ENCODE measurements at regions not wholly inside any gene's neighbourhood (a gene's known extent, or its start where the extent isn't known, plus 50 kb on each side); places are given as distances from the start of the nearest gene placed in this dataset.
A peak's percentile ranks its signal among the peaks of the same experiment; 100 is the strongest.

DNA sequence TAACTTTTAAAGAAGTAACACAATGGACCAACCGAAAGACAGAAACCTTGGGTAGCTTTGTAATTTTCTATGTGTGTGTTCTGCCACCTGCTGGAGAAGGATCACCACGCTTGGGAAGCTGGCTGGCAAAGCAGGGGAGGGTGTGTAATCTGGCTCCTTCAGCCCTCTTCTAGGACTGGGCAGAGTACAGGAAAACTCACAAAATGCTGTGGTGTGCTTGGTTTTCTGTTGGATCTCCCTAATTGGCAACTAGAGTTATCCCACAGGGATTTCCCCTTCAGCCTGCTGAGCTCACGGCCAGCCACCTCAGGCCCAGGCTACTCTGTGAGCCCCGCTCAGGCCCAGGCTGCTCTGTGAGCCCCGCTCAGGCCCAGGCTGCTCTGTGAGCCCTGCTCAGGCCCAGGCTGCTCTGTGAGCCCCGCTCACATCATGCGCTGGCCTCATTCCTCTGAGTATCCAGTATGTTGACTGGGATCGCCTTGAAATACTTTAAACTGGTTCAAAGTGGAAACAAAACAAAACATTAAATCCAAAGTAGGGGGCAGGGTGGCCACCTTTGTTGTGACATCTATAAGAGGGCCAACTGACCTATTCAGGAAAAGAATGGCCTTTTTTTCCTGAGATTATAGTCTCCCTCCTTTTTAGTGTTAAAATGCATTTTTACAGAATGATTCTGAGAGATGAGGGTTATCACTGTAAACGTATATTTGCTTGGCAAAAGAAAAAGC lies 52.0 kb upstream of the RNU6-8 start:
- Mint-ChIP-seq H3K4me3 (no peak overlapping the region), H3K36me3 (no peaks in the 10 kb centered on the region), H3K9me3 (no peaks in the 10 kb centered on the region), H3K27ac (no peak overlapping the region), H3K4me1 (peaks cover 10% of the 10 kb centered on the region)
- DNase-seq (ENCODE audit: low spot score in 2 of 2): peak in 1 of 2 donors; percentile 60
- peak; percentile 67 for ATAC-seq

DNA sequence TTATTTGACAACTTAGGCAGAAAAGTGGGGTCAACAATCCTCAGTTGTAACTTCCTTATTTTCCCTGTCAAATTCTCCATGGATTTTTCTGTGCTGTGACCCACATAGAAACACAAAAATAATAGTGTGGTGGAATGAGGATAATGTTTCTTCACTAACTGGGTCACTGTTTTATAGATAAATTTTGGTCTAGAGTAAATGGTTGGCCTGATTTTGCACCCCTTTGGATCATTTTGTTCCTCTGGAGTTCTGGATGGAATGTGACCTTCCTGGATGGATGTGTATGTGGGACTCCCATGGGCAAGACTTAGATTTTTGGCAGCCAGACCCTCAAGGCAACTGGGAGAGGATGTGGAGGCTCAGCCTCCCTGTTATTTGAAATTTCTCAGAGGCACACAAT lies 52.7 kb upstream of the RNU6-8 start:
- no peak overlapping the region for H3K4me3 Mint-ChIP-seq
- no peaks in the 10 kb centered on the region for H3K36me3 Mint-ChIP-seq
- H3K27ac Mint-ChIP-seq: no peak overlapping the region
- ATAC-seq: no peak
- H3K4me1 Mint-ChIP-seq: peaks cover 10% of the 10 kb centered on the region
- H3K9me3 Mint-ChIP-seq: no peaks in the 10 kb centered on the region
- no peak for DNase-seq (ENCODE audit: low spot score in 2 of 2)

DNA sequence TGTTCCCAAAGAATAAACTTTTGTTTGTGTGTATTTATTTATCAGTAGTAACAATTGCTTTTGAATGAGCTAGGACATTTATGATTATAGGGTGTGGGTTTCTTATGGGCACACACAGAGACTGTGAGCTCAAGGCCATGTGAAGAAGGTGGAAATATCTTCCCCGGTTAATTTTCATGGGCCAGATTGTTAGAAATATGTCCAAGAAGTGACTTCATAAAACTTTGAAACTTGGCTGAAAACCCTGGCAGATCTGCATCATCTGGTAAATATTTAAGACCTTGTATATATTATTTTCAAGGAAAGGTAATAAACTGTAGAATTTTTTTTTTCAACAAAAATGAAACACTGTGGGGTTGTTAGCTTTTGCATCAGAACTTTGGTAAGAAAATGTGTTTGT lies 53.5 kb upstream of the RNU6-8 start:
- no peaks in the 10 kb centered on the region for H3K9me3 Mint-ChIP-seq
- H3K4me1 Mint-ChIP-seq: peaks cover 10% of the 10 kb centered on the region
- no peak overlapping the region for H3K27ac Mint-ChIP-seq
- no peak overlapping the region for H3K4me3 Mint-ChIP-seq
- ATAC-seq (no peak), DNase-seq (ENCODE audit: low spot score in 2 of 2) (no peak)
- H3K36me3 Mint-ChIP-seq: no peaks in the 10 kb centered on the region

DNA sequence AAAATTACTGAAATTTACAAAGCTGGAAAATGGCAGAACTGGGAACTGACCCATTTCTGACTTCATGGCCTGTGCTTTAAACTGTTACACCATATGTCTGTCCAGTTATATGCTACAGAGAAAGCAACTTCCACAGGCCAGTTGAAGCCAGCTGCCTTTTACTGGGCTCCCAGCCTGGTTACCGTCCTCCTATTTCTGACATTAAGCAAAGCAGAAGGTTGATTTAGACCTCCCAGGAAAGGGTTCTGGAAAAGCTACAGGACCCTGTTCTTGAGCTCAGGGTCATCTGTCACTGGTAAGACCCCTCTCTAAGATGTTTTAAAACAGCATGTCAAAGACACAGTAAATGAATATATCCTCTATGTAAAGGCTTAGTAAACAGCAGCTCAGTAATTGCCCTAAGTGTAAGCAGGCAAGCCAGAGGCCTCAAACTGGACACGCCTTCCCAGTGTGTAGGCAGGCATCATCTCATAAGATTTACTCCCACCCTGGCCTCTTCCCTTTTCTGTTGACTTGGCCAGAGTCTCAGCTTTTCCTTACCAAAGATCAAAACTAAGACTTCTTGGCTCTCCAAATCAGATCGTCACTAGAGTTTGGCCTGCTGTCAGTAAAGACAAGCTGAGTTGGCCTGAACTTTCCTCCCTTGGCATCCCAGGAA lies 55.4 kb upstream of the RNU6-8 start:
- Mint-ChIP-seq H3K27ac (no peak overlapping the region), H3K4me1 (peaks cover 10% of the 10 kb centered on the region), H3K9me3 (no peaks in the 10 kb centered on the region), H3K36me3 (no peaks in the 10 kb centered on the region), H3K4me3 (no peak overlapping the region)
- DNase-seq (ENCODE audit: low spot score in 2 of 2) (no peak), ATAC-seq (no peak)

DNA sequence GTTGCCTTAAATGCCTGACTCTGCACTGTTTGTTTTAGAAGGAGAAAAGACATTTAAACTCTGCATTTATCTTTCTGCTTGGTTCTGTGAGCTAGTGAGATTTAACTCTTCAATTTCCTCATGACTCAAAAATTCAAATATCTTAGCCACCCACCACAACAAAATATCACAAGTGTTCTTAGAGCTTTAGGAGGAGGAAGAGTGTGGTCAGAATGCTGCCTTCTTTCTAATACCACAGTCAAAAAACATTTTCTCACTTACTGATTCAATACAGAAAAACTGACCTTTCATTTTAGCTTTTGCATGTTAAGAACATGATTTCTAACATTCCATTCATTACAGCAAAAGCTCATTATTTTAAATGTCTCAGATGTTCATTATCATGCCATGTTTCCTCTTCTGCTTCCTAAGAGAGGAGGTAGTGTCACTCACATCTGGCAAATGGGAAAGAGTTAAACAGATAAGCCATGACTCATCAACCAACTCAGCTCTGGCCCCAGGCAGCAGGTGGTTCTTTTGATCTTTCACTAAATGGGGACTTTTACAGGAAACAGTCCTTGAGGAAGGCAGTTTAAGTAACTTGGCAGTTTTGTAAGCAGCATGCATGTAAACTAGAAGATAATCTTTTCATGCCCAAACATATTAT lies 56.4 kb upstream of the RNU6-8 start:
- Mint-ChIP-seq H3K9me3 (peaks cover 7% of the 10 kb centered on the region), H3K4me1 (peaks cover 10% of the 10 kb centered on the region), H3K36me3 (no peaks in the 10 kb centered on the region), H3K4me3 (no peak overlapping the region), H3K27ac (no peak overlapping the region)
- ATAC-seq: peak; percentile 72
- no peak for DNase-seq (ENCODE audit: low spot score in 2 of 2)

DNA sequence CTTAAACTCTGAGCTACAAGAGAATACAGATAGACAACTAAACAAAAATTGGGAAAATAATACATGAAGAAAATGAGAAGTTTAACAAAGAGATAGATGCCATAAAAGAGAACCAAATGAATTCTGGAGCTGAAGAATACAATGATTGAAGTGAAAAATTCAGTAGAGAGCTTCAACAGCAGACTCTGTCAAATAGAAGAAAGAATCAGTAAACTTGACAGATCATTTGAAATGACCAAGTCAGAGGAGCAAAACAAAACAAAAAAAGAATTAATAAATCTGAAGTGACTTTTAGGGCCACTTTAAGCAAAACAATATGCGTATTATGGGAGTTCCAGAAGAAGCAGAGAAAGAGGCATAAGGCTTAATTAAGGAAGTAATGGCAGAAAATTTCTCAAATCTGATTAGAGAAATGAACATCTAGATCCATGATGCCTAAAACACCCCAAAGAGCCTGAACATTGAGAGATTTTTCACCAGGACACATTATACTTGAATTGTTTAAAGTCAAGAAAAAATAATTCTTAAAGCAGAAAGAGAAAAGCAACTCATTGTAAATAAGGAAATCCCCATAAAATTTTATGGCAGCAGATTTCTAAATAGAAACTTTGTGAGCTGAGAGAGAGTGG lies 61.0 kb upstream of the RNU6-8 start:
- no peak overlapping the region for H3K27ac Mint-ChIP-seq
- ATAC-seq (no peak), DNase-seq (ENCODE audit: low spot score in 2 of 2) (no peak)
- H3K36me3 Mint-ChIP-seq: no peaks in the 10 kb centered on the region
- peaks cover 7% of the 10 kb centered on the region for H3K9me3 Mint-ChIP-seq
- H3K4me3 Mint-ChIP-seq: no peak overlapping the region
- H3K4me1 Mint-ChIP-seq: peaks cover 10% of the 10 kb centered on the region

DNA sequence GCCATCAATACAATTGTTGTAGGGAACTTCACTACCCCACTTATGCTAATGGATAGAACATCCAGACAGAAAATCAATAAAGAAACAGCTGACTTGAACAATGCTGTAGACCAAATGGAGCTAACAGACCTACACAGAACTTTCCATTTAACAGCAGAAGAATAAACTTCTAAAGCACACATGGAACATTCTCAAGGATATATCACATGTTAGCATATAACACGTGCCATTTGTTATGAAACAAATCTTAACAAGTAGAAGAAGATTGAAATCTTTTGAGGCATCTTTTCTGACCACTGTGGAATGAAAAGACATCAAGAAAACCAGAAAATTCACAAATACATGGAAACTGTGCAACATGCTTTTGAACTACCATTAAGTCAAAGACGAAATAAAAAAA lies 62.5 kb upstream of the RNU6-8 start:
- Mint-ChIP-seq H3K27ac (no peak overlapping the region), H3K36me3 (no peaks in the 10 kb centered on the region), H3K4me1 (no peaks in the 10 kb centered on the region), H3K9me3 (peaks cover 7% of the 10 kb centered on the region), H3K4me3 (no peak overlapping the region)
- no peak for ATAC-seq
- no peak for DNase-seq (ENCODE audit: low spot score in 2 of 2)

DNA sequence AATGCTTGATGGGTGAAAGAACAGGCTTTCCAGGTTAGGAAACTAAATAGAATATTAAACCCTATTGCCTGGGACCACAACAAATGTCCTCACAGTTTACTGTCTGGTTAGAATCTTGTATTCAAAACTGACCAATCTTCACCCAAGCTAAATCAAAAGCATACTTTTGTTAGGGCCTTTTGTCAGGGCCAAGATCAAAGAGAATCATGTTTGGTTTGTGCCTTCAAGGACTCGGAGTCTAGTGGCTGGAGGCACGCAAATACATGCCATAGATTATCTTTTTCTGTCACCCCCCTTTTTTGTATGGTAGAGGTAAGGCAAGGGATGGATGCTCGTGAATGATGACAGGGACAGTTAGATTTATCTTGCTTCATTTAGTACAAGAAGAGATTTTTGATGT lies 51.1 kb upstream of the AKAP6 start:
- peaks cover 5% of the 10 kb centered on the region for H3K9me3 Mint-ChIP-seq
- H3K36me3 Mint-ChIP-seq: no peaks in the 10 kb centered on the region
- no peak overlapping the region for H3K27ac Mint-ChIP-seq
- no peaks in the 10 kb centered on the region for H3K4me1 Mint-ChIP-seq
- no peak overlapping the region for H3K4me3 Mint-ChIP-seq
- ATAC-seq (no peak), DNase-seq (ENCODE audit: low spot score in 2 of 2) (no peak)
